ENCODE measurements at regions not wholly inside any gene's neighbourhood (a gene's known extent, or its start where the extent isn't known, plus 50 kb on each side); places are given as distances from the start of the nearest gene placed in this dataset.

DNA sequence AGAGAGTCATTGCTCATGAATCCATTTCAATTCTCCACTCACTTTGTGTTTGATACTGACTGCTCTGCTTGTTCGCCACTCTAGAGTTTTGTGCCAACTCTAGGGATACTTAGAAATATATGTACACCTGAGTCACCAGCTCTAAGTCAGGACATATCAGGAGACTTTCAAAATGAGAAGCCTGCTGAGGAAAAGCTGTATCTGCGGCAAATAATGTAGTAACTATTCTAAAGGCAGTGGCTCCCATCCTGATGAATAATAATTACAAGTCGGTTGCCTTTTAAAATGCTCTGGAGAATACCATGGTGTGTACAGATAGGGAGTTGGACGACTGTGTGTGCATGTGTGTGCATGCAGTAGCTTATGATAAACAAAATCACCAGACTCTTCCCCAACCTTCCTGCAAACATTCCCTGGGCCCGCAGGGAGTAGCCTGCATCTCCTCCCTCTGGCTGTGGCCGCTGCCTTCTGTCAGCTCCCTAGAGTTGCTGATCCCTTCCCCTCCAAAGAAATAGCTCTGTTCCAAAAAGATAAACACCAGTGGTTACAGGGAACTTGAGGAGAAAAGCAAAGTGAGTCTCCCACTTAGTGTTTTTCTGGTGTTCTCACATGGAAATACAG is 346.3 kb upstream of the UMPS start:
- no peaks in the 10 kb centered on the region for H3K9me2 ChIP-seq (ENCODE audit: low read depth, low read length)
- H3K9me3 ChIP-seq (ENCODE audit: low read length), result no peaks in the 10 kb centered on the region
- H4K20me1 ChIP-seq (ENCODE audit: insufficient read depth, low read length), result no peaks in the 10 kb centered on the region
- H3K4me2 ChIP-seq (ENCODE audit: low read length), result no peak overlapping the region
- H3K27me3 ChIP-seq (ENCODE audit: insufficient read depth, low read length), result no peaks in the 10 kb centered on the region
- no peak overlapping the region for H3K27ac ChIP-seq (ENCODE audit: low read depth, low read length, poor library complexity, severe bottlenecking)
- H3K36me3 ChIP-seq (ENCODE audit: insufficient read depth, low read length), result no peaks in the 10 kb centered on the region
- no peaks in the 10 kb centered on the region for H3K4me1 ChIP-seq (ENCODE audit: insufficient read depth, low read length, severe bottlenecking)
- H3K79me2 ChIP-seq (ENCODE audit: insufficient read depth, low read length), result no peaks in the 10 kb centered on the region
- no peaks in the 10 kb centered on the region for H3F3A ChIP-seq (ENCODE audit: insufficient read depth, low read length)
- TF ChIP-seq, protein P1, sequence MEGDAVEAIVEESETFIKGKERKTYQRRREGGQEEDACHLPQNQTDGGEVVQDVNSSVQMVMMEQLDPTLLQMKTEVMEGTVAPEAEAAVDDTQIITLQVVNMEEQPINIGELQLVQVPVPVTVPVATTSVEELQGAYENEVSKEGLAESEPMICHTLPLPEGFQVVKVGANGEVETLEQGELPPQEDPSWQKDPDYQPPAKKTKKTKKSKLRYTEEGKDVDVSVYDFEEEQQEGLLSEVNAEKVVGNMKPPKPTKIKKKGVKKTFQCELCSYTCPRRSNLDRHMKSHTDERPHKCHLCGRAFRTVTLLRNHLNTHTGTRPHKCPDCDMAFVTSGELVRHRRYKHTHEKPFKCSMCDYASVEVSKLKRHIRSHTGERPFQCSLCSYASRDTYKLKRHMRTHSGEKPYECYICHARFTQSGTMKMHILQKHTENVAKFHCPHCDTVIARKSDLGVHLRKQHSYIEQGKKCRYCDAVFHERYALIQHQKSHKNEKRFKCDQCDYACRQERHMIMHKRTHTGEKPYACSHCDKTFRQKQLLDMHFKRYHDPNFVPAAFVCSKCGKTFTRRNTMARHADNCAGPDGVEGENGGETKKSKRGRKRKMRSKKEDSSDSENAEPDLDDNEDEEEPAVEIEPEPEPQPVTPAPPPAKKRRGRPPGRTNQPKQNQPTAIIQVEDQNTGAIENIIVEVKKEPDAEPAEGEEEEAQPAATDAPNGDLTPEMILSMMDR (IDR thresholded peaks at IDR 0.05; ENCODE audit: low read length), result no peak
- no peak for TF ChIP-seq EZH2 (IDR thresholded peaks at IDR 0.05; ENCODE audit: borderline replicate concordance, low read length)
- no peak overlapping the region for H3K9ac ChIP-seq (ENCODE audit: low read length)
- no peak overlapping the region for H2AFZ ChIP-seq (ENCODE audit: low read length)
- H3K4me3 ChIP-seq (ENCODE audit: low read depth, low read length, poor library complexity, severe bottlenecking), result no peak overlapping the region

DNA sequence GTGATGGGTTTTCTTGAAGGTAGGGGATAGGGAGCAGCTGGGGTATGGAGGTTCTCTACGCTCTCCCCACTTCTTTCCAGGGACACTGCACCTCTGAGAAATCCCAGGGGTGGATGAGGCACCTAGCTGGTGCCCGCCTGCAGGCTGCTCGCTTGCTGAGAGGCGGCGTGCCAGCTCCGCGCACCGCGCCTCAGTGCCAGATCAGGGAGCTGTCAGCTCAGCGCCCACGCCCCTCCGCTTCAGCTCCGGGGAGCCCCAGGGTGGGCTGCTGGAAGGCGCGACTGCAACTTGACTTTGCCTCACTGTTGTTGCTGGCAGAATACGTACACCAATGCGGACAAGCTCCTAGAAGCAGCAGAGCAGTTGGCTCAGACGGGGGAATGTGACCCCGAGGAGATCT is 345.7 kb upstream of the UMPS start:
- no peaks in the 10 kb centered on the region for H3K4me1 ChIP-seq (ENCODE audit: insufficient read depth, low read length, severe bottlenecking)
- H3K27ac ChIP-seq (ENCODE audit: low read depth, low read length, poor library complexity, severe bottlenecking), result no peak overlapping the region
- no peaks in the 10 kb centered on the region for H3K36me3 ChIP-seq (ENCODE audit: insufficient read depth, low read length)
- H3F3A ChIP-seq (ENCODE audit: insufficient read depth, low read length), result no peaks in the 10 kb centered on the region
- H3K79me2 ChIP-seq (ENCODE audit: insufficient read depth, low read length), result no peaks in the 10 kb centered on the region
- TF ChIP-seq, protein P1 (IDR thresholded peaks at IDR 0.05; ENCODE audit: low read length), result no peak
- no peak for TF ChIP-seq EZH2 (IDR thresholded peaks at IDR 0.05; ENCODE audit: borderline replicate concordance, low read length)
- no peak overlapping the region for H3K9ac ChIP-seq (ENCODE audit: low read length)
- no peaks in the 10 kb centered on the region for H3K9me2 ChIP-seq (ENCODE audit: low read depth, low read length)
- no peak overlapping the region for H2AFZ ChIP-seq (ENCODE audit: low read length)
- H3K9me3 ChIP-seq (ENCODE audit: low read length), result no peaks in the 10 kb centered on the region
- H3K4me3 ChIP-seq (ENCODE audit: low read depth, low read length, poor library complexity, severe bottlenecking), result no peak overlapping the region
- no peak overlapping the region for H3K4me2 ChIP-seq (ENCODE audit: low read length)
- no peaks in the 10 kb centered on the region for H3K27me3 ChIP-seq (ENCODE audit: insufficient read depth, low read length)
- H4K20me1 ChIP-seq (ENCODE audit: insufficient read depth, low read length), result no peaks in the 10 kb centered on the region

DNA sequence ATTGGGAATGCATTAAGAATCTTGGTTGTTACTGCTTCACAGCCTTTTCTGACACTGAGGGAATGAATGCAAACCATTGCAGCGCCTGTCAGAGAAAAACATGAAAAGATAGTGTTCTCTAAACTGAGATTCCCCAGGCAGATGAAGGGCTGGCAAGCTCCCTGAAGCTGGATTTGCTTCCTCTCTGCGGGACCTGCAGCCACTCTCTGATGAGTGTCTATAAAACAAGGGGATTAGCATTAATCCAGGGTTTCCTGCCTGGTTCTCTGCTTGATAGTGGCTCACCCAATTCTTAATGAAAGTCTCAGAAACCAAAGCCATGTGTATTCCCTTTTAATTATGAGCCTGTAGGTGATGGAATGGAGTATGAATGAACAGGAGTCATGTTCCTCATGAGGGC is 344.3 kb upstream of the UMPS start:
- no peaks in the 10 kb centered on the region for H3K9me2 ChIP-seq (ENCODE audit: low read depth, low read length)
- H3F3A ChIP-seq (ENCODE audit: insufficient read depth, low read length), result no peaks in the 10 kb centered on the region
- H3K4me2 ChIP-seq (ENCODE audit: low read length), result no peak overlapping the region
- H3K9me3 ChIP-seq (ENCODE audit: low read length), result no peaks in the 10 kb centered on the region
- TF ChIP-seq EZH2 (IDR thresholded peaks at IDR 0.05; ENCODE audit: borderline replicate concordance, low read length), result no peak
- TF ChIP-seq, protein P1 (IDR thresholded peaks at IDR 0.05; ENCODE audit: low read length), result no peak
- no peaks in the 10 kb centered on the region for H3K4me1 ChIP-seq (ENCODE audit: insufficient read depth, low read length, severe bottlenecking)
- H3K9ac ChIP-seq (ENCODE audit: low read length), result no peak overlapping the region
- H3K4me3 ChIP-seq (ENCODE audit: low read depth, low read length, poor library complexity, severe bottlenecking), result no peak overlapping the region
- H3K27ac ChIP-seq (ENCODE audit: low read depth, low read length, poor library complexity, severe bottlenecking), result no peak overlapping the region
- no peaks in the 10 kb centered on the region for H3K27me3 ChIP-seq (ENCODE audit: insufficient read depth, low read length)
- H3K79me2 ChIP-seq (ENCODE audit: insufficient read depth, low read length), result no peaks in the 10 kb centered on the region
- no peaks in the 10 kb centered on the region for H3K36me3 ChIP-seq (ENCODE audit: insufficient read depth, low read length)
- H4K20me1 ChIP-seq (ENCODE audit: insufficient read depth, low read length), result no peaks in the 10 kb centered on the region
- H2AFZ ChIP-seq (ENCODE audit: low read length), result no peak overlapping the region
